GM12878 (cell line): ENCODE measurements at regions not wholly inside any gene's neighbourhood (a gene's known extent, or its start where the extent isn't known, plus 50 kb on each side); places are given as distances from the start of the nearest gene placed in this dataset.
"Not testable (repeated sequence)": the region's sequence is repeated elsewhere in the genome, so short reads cannot be mapped to it uniquely, and the experiment has no call there.

Experiments used
- CHD2 ChIP-seq: IDR thresholded peaks from 2 replicates; pipeline ENCODE4 v1.6.1; 2011; ENCODE audit warnings: low read depth, low read length, improper control_type of control experiment, borderline replicate concordance
- EGR1 ChIP-seq, 2 experiments: IDR thresholded peaks; 1 replicate in 1 of 2; 2 replicates in 1 of 2; pipeline ENCODE4 v1.6.1; 2011 to 2012; ENCODE audit warnings: low read depth in 2 of 2, low read length in 2 of 2, borderline replicate concordance in 1 of 2, mild to moderate bottlenecking in 1 of 2, moderate library complexity in 1 of 2
- POU2F2 ChIP-seq: IDR thresholded peaks from 3 replicates; pipeline ENCODE4 v1.6.1; 2011; ENCODE audit warnings: low read depth, mild to moderate bottlenecking, low read length, borderline replicate concordance
- RAD51 ChIP-seq: fragments of 450-650 bp; IDR thresholded peaks from 2 replicates; pipeline ENCODE4 v1.6.1; 2016; ENCODE audit warnings: moderate library complexity, mild to moderate bottlenecking, inconsistent platforms
- RFX5 ChIP-seq: IDR thresholded peaks from 2 replicates; pipeline ENCODE4 v1.6.1; 2011; ENCODE audit warnings: low read depth, low read length, improper control_type of control experiment
- TCF12 ChIP-seq: IDR thresholded peaks from 2 replicates; pipeline ENCODE4 v1.6.1; 2011; ENCODE audit warnings: low read depth, mild to moderate bottlenecking, low read length
- TF ChIP-seq, protein P1 (sequence below): IDR thresholded peaks from 2 replicates; pipeline ENCODE4 v1.6.1; 2012; ENCODE audit warnings: low read depth, low read length, improper control_type of control experiment
- TF ChIP-seq, protein P2 (sequence below), 3 experiments: IDR thresholded peaks in 2 of 3; conservative IDR thresholded peaks in 1 of 3; 2 replicates each; pipeline ENCODE4 v1.5.1; 2011; ENCODE audit warnings: low read depth in 3 of 3, low read length in 3 of 3, mild to moderate bottlenecking in 3 of 3, control low read depth in 2 of 3, moderate library complexity in 2 of 3, inconsistent platforms in 1 of 3, mixed read lengths in 1 of 3; ENCODE audit not compliant: control insufficient read depth in 2 of 3, insufficient read depth in 1 of 3; ENCODE audit errors: extremely low read depth in 1 of 3

DNA sequence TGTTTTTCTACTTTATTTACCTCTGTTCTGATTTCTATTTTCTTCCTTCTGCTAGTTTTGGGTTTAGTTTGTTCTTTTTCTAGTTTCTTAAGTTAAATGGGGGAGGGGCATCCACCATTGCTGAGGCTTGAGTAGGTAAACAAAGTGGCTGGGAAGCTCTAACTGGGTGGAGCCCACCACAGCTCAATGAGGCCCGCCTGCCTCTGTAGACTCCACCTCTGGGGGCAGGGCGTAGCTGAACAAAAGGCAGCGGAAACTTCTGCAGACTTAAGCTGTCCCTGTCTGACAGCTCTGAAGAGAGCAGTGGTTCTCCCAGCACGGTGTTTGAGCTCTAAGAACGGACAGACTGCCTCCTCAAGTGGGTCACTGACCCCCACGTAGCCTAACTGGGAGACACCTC is 316.7 kb downstream of the RPLP1 start:
- TF ChIP-seq, protein P1, sequence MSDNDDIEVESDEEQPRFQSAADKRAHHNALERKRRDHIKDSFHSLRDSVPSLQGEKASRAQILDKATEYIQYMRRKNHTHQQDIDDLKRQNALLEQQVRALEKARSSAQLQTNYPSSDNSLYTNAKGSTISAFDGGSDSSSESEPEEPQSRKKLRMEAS = not testable (repeated sequence)
- not testable (repeated sequence) for TF ChIP-seq RFX5; POU2F2; TCF12; EGR1 (IDR thresholded peaks at IDR 0.05; ENCODE audit: borderline replicate concordance in 1 of 2, low read depth in 2 of 2, low read length in 2 of 2); CHD2; RAD51
- TF ChIP-seq, protein P2, sequence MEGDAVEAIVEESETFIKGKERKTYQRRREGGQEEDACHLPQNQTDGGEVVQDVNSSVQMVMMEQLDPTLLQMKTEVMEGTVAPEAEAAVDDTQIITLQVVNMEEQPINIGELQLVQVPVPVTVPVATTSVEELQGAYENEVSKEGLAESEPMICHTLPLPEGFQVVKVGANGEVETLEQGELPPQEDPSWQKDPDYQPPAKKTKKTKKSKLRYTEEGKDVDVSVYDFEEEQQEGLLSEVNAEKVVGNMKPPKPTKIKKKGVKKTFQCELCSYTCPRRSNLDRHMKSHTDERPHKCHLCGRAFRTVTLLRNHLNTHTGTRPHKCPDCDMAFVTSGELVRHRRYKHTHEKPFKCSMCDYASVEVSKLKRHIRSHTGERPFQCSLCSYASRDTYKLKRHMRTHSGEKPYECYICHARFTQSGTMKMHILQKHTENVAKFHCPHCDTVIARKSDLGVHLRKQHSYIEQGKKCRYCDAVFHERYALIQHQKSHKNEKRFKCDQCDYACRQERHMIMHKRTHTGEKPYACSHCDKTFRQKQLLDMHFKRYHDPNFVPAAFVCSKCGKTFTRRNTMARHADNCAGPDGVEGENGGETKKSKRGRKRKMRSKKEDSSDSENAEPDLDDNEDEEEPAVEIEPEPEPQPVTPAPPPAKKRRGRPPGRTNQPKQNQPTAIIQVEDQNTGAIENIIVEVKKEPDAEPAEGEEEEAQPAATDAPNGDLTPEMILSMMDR (IDR thresholded peaks at IDR 0.05 in 2 of 3, conservative IDR thresholded peaks at IDR 0.05 in 1 of 3; ENCODE audit: control insufficient read depth in 2 of 3, extremely low read depth in 1 of 3, insufficient read depth in 1 of 3, low read depth in 3 of 3, low read length in 3 of 3) = not testable (repeated sequence)
